ENCODE measurements at regions not wholly inside any gene's neighbourhood (a gene's known extent, or its start where the extent isn't known, plus 50 kb on each side); places are given as distances from the start of the nearest gene placed in this dataset.

GRCh38 chr5:159763562-159763961 lies 152.7 kb upstream of the ADRA1B start (continued):
- TF ChIP-seq SMARCB1 (IDR thresholded peaks at IDR 0.05; ENCODE audit: insufficient read length, low read depth) = no peak
- no peak for TF ChIP-seq TEAD4 (IDR thresholded peaks at IDR 0.05; ENCODE audit: low read length)
- TF ChIP-seq TEAD4 (CRISPR knock-in tag; IDR thresholded peaks at IDR 0.05; ENCODE audit: borderline replicate concordance) = no peak

GRCh38 chr5:159764283-159765134 lies 151.8 kb upstream of the ADRA1B start:
- no peaks in the 10 kb centered on the region for H3K9me3 ChIP-seq (replicated peaks; ENCODE audit: control insufficient read depth, insufficient read depth, low read depth, low read length)
- H3K27ac ChIP-seq (ENCODE audit: extremely low read depth, low read depth, low read length) = no peak overlapping the region
- CTCF ChIA-PET (ENCODE audit: low intra/inter-chr PET ratio) = no interaction called here
- H4K20me1 ChIP-seq (replicated peaks; ENCODE audit: control insufficient read depth, insufficient read depth, low read length) = no peaks in the 10 kb centered on the region
- no peaks in the 10 kb centered on the region for H3K4me1 ChIP-seq (replicated peaks in 1 of 2; ENCODE audit: control insufficient read depth in 2 of 2, insufficient read depth in 2 of 2, low read length in 2 of 2)
- no peaks in the 10 kb centered on the region for H3K36me3 ChIP-seq (ENCODE audit: control insufficient read depth, insufficient read depth, low read length)
- H3K9ac ChIP-seq (ENCODE audit: insufficient read depth in 1 of 2, low read depth in 2 of 2, low read length in 2 of 2) = no peak overlapping the region
- H3K4me3 ChIP-seq = no peak overlapping the region
- ATAC-seq (no peak), DNase-seq (ENCODE audit: extremely low read depth in 1 of 4, low spot score in 3 of 4) (no peak), FAIRE-seq (no peak)
- WGBS (ENCODE audit: insufficient coverage, low coverage, missing lambda C conversion rate) = 3% methylated on average over 7 of the region's 7 CpGs
- H2AFZ ChIP-seq (ENCODE audit: low read depth, low read length) = no peak overlapping the region
- intact Hi-C loops (cut with micrococcal nuclease) = no loop called here
- H3K27me3 ChIP-seq (ENCODE audit: control insufficient read depth in 2 of 2, insufficient read depth in 2 of 2, low read length in 2 of 2) = no peaks in the 10 kb centered on the region
- no peaks in the 10 kb centered on the region for H3K79me2 ChIP-seq (ENCODE audit: control insufficient read depth, insufficient read depth, low read length)
- H3K9me1 ChIP-seq (ENCODE audit: control insufficient read depth, insufficient read depth, low read length) = no peaks in the 10 kb centered on the region
- in situ Hi-C loops (cut with MboI) = no loop called here
- BruUV-seq (replicated peaks) = no TSS peak
- POLR2A ChIA-PET = interaction anchor here (0.9 kb wide), 1 partner anchor 9 kb away, joined by 3 read pairs; no protein-coding TSS in a partner anchor
- no peak overlapping the region for H3K4me2 ChIP-seq (ENCODE audit: insufficient read depth, low read length)
- TF ChIP-seq RUNX1 (IDR thresholded peaks at IDR 0.05; ENCODE audit: low read depth) (no peak), ZEB2 (IDR thresholded peaks at IDR 0.05) (no peak), ZBTB17 (CRISPR knock-in tag; IDR thresholded peaks at IDR 0.05) (no peak), ZKSCAN3 (CRISPR knock-in tag; IDR thresholded peaks at IDR 0.05) (no peak), USF2 (CRISPR knock-in tag; IDR thresholded peaks at IDR 0.05) (peak; percentile 72), DEAF1 (CRISPR knock-in tag; IDR thresholded peaks at IDR 0.05) (no peak), ZNF143 (CRISPR knock-in tag; IDR thresholded peaks at IDR 0.05) (no peak), ARID3A (IDR thresholded peaks at IDR 0.05; ENCODE audit: borderline replicate concordance, low read depth, low read length) (no peak), ZNF785 (CRISPR knock-in tag; IDR thresholded peaks at IDR 0.05) (no peak), TEAD4 (IDR thresholded peaks at IDR 0.05; ENCODE audit: low read length) (no peak), TEAD4 (CRISPR knock-in tag; IDR thresholded peaks at IDR 0.05; ENCODE audit: borderline replicate concordance) (no peak), ZNF766 (CRISPR knock-in tag; conservative IDR thresholded peaks at IDR 0.05) (0 out of 2 replicates have a peak, but pooled peaks have one; percentile 36), SREBF1 (IDR thresholded peaks at IDR 0.05; ENCODE audit: borderline replicate concordance, low read depth, low read length) (no peak), TFE3 (CRISPR knock-in tag; IDR thresholded peaks at IDR 0.05) (peak; percentile 98)
